Gastroesophageal sphincter (tissue), 3 donors: ENCODE measurements at regions not wholly inside any gene's neighbourhood (a gene's known extent, or its start where the extent isn't known, plus 50 kb on each side); places are given as distances from the start of the nearest gene placed in this dataset.
"Not testable (repeated sequence)": the region's sequence is repeated elsewhere in the genome, so short reads cannot be mapped to it uniquely, and the experiment has no call there.

ENCODE experiments used
- EP300 ChIP-seq: sonication (generic); formaldehyde crosslinking; IDR thresholded peaks from one replicate; pipeline ENCODE4 v1.6.1; 2017; ENCODE audit warnings: antibody characterized with exemption, mild to moderate bottlenecking
- POLR2A ChIP-seq, 2 donors: fragments of 450-650 bp; IDR thresholded peaks; one replicate each; pipeline ENCODE4 v1.6.1; 2017; ENCODE audit warnings: antibody characterized with exemption in 2 of 2, mild to moderate bottlenecking in 2 of 2, moderate library complexity in 1 of 2
- TF ChIP-seq, protein P1 (sequence below), 4 experiments: fragments of 200-600 bp in 2 of 4; fragments of 450-650 bp in 2 of 4; sonication (generic) in 1 of 4; IDR thresholded peaks; one replicate each; pipeline ENCODE4 v1.5.1; 2017 to 2019; ENCODE audit warnings: antibody characterized with exemption in 4 of 4, mild to moderate bottlenecking in 2 of 4, moderate library complexity in 2 of 4

GRCh38 chr4:3914511-3914910 is 148.3 kb downstream of the ADRA2C start:
- TF ChIP-seq, protein P1, sequence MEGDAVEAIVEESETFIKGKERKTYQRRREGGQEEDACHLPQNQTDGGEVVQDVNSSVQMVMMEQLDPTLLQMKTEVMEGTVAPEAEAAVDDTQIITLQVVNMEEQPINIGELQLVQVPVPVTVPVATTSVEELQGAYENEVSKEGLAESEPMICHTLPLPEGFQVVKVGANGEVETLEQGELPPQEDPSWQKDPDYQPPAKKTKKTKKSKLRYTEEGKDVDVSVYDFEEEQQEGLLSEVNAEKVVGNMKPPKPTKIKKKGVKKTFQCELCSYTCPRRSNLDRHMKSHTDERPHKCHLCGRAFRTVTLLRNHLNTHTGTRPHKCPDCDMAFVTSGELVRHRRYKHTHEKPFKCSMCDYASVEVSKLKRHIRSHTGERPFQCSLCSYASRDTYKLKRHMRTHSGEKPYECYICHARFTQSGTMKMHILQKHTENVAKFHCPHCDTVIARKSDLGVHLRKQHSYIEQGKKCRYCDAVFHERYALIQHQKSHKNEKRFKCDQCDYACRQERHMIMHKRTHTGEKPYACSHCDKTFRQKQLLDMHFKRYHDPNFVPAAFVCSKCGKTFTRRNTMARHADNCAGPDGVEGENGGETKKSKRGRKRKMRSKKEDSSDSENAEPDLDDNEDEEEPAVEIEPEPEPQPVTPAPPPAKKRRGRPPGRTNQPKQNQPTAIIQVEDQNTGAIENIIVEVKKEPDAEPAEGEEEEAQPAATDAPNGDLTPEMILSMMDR (IDR thresholded peaks at IDR 0.05): not testable (repeated sequence)
- TF ChIP-seq EP300; POLR2A (IDR thresholded peaks at IDR 0.05): not testable (repeated sequence)
